Stimulated activated CD8-positive, alpha-beta memory T cell treated with anti-CD3 and anti-CD28 coated beads, Interleukin-4, amount 100 ng/mL, for 48 hours (primary cell): ENCODE measurements at regions not wholly inside any gene's neighbourhood (a gene's known extent, or its start where the extent isn't known, plus 50 kb on each side); places are given as distances from the start of the nearest gene placed in this dataset.

Experiments used
- DNase-seq: peaks from one replicate; pipeline ENCODE4 v3.0.0-alpha.2; 2020

- no peak for DNase-seq
These were observed 106.0 kb upstream of the ZNF32 start for GRCh38 chr10:43754569-43755260.

GRCh38 chr10:43753397-43754061 lies 104.8 kb upstream of the ZNF32 start:
- DNase-seq, result no peak

GRCh38 chr10:43752682-43753081 lies 104.0 kb upstream of the ZNF32 start:
- no peak for DNase-seq

GRCh38 chr10:43751646-43752045 lies 103.0 kb upstream of the ZNF32 start:
- no peak for DNase-seq

DNA sequence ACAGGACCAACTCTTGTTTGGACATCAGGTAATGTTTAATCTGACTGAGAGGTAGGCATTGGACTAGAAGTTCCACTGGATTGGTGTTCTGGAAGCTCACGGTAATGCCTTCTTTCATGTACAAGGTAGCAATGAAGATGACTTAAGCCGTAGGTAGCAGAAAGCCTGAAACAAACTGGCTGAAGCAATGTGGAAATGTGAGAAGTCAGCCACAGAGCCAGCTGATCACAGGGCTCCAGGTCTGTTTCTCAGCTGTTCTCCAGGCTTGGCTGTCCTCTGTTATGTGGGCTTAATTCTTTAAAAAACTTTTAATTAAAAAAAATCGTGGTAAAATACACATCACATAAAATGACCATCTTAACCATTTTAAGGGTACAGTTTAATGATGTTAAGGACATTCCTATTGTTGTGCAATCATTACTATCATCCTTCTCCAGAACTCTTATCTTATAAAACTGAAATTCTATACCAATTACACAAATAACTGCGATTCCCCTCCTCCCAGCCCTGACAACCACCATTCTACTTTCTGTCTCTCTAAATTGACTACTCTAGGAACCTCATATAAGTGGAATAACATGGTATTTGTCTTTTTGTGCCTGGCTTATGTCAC lies 101.4 kb upstream of the ZNF32 start:
- DNase-seq, result no peak

DNA sequence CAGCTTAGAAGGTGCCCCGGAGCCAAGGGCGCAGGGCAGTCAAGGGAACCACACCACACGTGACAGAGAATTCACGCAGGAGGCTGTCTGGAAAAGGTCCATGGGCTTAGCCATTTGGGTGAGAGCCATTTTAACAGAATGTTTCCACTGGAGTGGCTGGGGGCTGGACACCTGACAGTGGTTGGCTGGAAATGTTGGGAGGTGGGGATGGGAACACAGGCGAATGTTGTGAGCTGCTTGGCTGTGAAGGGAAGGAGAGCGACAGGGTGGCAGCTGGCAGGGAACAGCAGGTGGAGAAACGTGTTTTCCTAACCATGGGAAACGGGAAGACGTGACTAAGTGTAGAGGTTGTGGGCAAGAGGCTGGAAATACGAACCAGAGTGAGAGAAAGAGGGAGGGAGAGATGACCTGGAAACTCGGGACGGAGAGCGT lies 100.5 kb upstream of the ZNF32 start:
- no peak for DNase-seq

DNA sequence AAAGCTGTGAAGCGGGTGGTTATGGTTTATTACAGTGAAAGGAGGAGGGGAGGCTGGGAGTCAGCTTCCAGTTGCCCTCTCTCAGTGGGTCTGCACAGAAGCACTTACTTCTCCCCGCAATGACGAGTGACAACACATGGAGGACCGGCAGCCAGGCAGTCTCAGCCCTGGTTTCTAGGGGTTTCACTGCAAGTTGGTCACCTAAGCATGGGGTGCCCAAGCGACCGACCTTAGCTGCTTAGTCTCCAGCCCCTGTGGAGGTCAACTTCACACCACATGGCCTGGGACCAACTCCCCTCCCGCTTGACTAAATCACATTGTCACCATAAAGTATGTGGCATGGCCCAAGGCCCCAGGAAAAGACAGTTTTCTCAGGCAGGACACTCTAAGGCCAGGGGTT lies 99.9 kb upstream of the ZNF32 start:
- DNase-seq, result no peak

GRCh38 chr10:43746906-43747305 lies 98.2 kb upstream of the ZNF32 start:
- DNase-seq, result no peak

GRCh38 chr10:43739161-43739560 lies 90.5 kb upstream of the ZNF32 start:
- no peak for DNase-seq

DNA sequence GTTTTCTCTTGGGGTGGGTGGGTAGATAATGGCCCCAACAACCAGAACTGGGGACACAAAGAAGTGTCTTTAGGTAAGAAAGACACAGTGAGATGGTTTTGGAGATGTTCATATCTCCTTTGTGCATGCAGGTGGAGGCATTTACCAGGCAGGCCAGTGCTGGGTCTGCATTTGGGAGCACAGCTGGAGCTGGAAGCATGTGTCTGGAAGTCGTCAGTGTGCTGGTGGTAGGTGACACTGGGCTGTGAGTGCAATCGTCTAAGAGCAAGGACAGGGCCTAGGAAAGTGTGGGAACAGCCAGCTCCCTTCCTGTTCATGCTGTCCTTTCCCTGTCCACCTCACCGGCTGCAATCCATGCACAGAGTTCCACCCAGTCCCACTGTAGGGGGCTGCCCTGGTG lies 88.3 kb upstream of the ZNF32 start:
- DNase-seq, result no peak

DNA sequence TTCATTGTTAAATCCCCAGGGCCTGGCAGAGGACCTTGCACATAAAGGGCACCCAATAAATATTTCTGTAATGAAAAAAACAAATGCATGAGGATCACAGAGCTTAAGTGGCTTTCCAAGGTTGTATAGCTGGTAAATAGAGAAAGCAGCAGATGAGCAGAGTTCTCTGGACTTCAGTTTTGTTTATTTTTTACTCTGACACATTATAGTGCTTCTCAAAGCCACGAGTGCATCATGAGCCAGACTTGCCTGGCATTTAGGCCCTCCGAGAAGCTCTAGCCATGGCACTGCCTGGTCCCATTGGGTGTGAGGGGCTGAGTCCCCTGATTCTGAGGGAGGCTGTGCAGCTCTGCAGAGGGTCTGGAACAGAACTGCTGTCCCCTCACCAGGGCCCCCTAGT lies 87.2 kb upstream of the ZNF32 start:
- DNase-seq, result no peak

- DNase-seq, result no peak
These were observed 86.0 kb upstream of the ZNF32 start for GRCh38 chr10:43734716-43735115.

GRCh38 chr10:43731486-43731885 lies 82.8 kb upstream of the ZNF32 start:
- no peak for DNase-seq

DNA sequence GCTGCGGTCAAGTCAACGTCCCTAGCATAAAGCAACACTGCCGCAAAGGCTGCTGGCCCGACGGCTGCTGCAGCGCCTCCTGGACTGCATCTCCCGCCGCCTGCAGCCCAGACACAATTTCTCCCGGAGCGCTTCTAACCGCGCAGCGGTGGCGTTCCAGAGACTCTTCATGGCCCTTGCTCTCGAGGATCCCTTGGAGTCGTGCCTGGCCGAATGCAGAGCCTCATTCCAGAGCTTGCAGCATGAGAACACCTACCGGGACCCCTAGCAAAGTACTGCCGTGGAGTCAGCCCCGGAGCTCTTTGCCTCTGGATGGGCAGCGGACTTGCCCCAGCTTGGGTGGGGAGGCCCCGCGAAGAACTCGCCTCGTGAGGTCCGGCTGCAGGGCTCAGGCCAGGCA lies 79.7 kb upstream of the ZNF32 start:
- no peak for DNase-seq

- DNase-seq, result no peak
These were observed 79.3 kb upstream of the ZNF32 start for GRCh38 chr10:43727935-43728334.

DNA sequence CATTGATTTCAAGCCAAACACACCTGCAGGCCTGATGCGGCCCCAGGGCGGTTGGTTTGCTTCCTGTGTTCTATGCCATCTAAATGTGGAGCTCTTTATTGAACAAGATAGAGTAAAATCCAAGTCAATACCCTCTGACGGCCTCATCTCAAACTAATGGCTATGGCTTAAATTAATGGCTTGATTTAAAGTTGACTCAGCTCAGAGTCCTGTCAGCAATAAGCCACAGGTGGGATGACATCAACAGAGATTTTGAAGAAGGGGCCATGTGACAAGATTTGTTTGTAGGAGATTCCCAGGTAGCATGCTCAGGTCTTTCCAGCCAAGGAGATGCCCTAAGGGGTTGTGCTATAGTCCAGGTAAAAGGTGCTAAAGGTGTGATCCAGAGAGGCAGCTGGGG lies 66.7 kb upstream of the ZNF32 start:
- DNase-seq, result no peak

GRCh38 chr10:43712821-43713584 lies 64.3 kb upstream of the ZNF32 start:
- no peak for DNase-seq

DNA sequence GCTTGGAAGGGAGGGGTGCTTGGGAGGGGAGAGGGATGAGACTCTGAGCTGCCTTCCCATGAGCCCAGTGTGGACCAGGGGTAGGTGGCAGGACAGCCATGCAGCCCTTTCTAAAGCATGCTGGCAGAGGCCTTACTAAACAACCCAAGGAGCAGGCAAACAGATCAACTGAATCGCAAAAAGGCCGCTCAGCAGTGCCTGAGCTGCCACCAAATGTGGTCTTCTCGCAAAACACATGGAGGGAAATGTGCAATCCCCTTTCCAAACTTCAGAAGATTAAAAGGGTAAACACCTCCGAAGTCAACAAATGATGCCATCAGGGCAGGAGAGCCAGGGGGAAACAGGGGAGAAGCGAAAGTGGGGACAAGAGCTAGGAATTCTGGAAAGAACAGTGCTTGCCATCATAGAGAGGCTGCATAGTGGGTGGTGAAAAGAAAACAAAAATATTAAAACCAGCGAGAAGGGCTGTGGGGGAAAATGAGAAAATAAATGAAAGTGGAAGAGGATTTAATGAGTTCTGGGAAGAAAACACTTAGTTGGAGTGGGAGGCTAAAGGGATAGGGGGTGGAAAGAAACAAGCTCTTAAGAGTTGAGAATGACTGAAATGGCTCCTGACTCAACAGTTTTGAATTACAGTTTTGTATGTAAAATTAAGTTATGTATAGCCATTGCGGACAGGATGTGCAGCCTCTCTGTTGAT lies 62.2 kb upstream of the ZNF32 start:
- DNase-seq, result no peak

- DNase-seq, result no peak
These were observed 59.6 kb upstream of the ZNF32 start for GRCh38 chr10:43708262-43708661.

DNA sequence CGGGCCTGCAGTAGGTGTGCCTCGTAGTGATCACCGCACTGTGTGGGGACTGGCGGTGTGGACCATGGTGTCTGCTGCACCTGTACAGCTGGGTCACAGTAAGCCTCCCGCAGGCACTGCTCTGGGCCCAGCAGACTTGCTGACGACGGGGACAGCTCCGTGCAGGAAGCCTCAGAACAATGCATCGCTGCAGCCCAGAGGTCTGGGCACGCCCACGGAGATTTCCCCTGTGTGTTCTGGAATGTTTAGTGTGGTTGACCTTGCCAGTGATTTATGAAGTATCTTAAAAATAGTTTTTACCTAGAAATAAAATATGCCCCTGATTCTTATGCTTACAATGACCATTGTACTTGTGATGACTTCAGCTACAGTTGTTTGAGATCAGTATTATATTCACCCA lies 59.1 kb upstream of the ZNF32 start:
- DNase-seq, result no peak

GRCh38 chr10:43706166-43706565 lies 57.5 kb upstream of the ZNF32 start:
- no peak for DNase-seq

- no peak for DNase-seq
These were observed 54.6 kb upstream of the ZNF32 start for GRCh38 chr10:43703286-43703685.

- no peak for DNase-seq
These were observed 54.2 kb upstream of the ZNF32 start for GRCh38 chr10:43702936-43703281.
